AG09309 (cell line): ENCODE measurements at regions not wholly inside any gene's neighbourhood (a gene's known extent, or its start where the extent isn't known, plus 50 kb on each side); places are given as distances from the start of the nearest gene placed in this dataset.

Source experiments
- DNase-seq: peaks from one replicate; pipeline ENCODE4 v3.0.0-alpha.2; 2010; ENCODE audit warnings: low read depth
- H3K4me3 ChIP-seq: 2 replicates; pipeline ENCODE4 v1.5.1; 2011; ENCODE audit warnings: mild to moderate bottlenecking, low read depth, low read length, moderate library complexity; ENCODE audit not compliant: control insufficient read depth
- TF ChIP-seq, protein P1 (sequence below): IDR thresholded peaks from 2 replicates; pipeline ENCODE4 v1.5.1; 2011; ENCODE audit warnings: mild to moderate bottlenecking, low read depth, low read length, inconsistent platforms; ENCODE audit not compliant: insufficient read depth, control insufficient read depth; ENCODE audit errors: missing control alignments

DNA sequence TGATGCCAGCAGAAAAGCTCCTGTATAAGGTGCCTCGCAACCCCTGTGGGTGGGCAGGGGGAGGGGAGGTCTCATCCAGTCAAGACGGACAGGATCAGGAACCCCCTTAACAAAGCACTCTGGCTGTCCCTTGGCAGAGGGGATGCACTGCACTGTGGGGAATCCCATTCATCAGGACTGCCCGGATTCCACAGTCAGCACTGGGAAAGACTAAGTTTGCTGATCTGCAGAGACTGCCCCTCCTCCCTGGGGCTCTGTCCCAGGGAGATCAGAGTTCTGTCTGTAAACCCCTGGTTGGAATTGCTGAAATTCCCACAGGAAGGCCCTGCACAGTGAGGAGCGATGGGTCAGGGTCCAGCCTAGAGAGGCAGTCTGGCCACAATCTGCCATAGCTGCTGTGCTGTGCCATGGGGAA is 149.5 kb upstream of the RBBP8 start:
- no peak overlapping the region for H3K4me3 ChIP-seq
- DNase-seq = no peak
- TF ChIP-seq, protein P1, sequence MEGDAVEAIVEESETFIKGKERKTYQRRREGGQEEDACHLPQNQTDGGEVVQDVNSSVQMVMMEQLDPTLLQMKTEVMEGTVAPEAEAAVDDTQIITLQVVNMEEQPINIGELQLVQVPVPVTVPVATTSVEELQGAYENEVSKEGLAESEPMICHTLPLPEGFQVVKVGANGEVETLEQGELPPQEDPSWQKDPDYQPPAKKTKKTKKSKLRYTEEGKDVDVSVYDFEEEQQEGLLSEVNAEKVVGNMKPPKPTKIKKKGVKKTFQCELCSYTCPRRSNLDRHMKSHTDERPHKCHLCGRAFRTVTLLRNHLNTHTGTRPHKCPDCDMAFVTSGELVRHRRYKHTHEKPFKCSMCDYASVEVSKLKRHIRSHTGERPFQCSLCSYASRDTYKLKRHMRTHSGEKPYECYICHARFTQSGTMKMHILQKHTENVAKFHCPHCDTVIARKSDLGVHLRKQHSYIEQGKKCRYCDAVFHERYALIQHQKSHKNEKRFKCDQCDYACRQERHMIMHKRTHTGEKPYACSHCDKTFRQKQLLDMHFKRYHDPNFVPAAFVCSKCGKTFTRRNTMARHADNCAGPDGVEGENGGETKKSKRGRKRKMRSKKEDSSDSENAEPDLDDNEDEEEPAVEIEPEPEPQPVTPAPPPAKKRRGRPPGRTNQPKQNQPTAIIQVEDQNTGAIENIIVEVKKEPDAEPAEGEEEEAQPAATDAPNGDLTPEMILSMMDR = no peak

DNA sequence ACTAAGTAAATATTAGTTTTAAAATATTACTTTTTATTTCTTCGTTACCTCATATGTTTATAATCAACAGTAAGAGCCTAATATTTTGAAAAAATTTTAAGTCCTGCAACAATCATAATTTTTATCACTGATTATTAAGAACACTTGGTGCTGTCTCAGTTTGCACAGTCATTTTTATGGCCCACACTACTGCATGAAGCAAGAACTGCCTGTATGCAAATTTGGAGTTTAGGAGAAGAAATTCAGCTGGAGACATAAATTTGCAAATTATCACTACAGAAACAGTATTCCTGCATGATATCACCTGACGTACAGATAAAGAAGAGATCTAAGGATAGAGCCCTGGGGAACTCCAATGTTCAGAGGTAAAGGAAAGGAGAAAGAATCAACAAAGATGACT is 144.1 kb upstream of the RBBP8 start:
- H3K4me3 ChIP-seq = no peak overlapping the region
- DNase-seq = no peak
- TF ChIP-seq, protein P1 = no peak

DNA sequence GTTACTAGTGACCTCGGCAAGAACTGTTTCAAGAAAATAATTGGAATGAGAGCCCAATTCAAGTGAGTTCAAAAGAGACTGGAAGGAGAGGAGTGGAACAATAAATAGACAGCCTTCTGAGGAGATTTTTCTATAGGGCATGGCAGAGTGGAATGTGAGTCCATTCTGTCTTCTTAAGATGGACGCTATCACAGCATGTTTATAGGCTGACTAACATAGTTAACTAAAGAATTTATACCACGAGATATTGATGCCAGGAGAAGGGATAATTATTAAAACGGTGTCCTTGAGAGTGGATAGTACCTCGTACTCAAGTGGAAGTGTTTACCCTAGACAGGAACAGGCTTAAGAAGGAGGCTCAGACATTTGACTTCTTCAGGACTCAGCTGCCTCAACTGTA is 143.5 kb upstream of the RBBP8 start:
- TF ChIP-seq, protein P1 = no peak
- H3K4me3 ChIP-seq = no peak overlapping the region
- DNase-seq = no peak

DNA sequence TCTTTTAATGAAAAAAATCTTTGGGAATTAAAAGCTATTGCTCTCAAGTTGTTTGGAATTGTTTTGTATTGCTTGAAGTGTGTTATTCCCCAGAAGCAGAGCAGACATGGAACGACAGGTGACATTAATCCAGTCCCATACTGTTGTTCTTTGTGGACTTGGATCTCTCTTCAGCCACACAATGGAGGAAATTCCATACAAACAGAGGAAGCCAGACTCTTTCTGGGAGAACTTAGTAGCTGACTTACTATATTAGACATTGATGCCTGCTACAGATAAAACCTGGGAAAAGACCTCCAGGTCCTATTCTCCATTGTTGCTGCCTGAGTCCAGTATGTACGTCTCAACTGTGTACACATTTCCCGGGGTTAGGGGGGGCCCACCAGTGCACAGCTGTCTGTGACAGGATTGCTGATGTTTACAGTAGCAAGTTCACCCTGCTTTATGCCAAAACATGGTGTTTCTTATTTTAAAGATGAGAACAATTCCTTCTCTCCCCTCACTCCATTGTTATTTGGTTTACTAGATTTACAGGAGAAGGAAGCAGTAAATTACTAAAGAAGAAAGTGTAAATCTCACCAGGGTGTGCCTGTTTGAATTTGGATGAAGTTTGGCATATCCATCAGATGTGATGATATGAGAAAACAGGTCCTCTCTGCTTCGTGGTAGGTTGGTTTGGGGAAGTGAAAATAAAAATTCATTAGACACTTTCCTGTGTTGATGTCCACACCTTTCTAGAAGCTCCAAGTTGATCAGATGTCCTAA is 142.4 kb upstream of the RBBP8 start:
- TF ChIP-seq, protein P1 = no peak
- DNase-seq = no peak

DNA sequence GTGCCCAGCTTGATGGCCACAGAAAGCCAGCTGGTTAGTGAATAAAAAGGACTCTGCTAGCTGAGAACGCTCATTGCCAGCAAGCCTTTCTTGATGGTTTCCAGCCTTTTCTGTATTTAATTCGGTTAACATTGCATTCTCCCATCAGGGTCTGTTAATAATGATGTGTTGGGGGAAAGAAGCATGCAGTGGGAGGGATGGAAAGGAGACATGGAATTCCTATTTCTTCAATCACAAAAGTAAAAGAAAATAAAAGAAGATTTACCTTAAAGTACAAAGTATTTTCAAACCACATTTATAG is 141.9 kb upstream of the RBBP8 start:
- no peak overlapping the region for H3K4me3 ChIP-seq
- no peak for DNase-seq
- TF ChIP-seq, protein P1 = no peak

More for the DNA sequence above, 142.4 kb upstream of the RBBP8 start:
- H3K4me3 ChIP-seq = no peak overlapping the region

DNA sequence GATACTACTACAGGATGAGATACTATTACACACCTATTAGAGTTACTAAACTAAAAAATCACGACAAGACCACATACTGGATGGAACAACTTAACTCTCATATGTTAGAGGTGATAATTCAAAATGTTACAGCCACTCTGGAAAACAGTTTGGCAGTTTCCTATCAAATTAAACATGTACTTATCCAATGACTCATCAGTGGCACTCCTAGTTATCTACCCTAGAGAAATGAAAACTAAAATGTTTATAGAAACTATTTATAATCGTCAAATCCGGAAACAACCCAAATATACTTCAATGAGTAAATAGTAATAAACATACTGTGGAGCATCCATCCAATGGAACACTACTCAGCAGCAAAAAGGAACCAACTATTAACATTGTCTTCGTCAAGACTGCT is 137.0 kb upstream of the RBBP8 start:
- TF ChIP-seq, protein P1 = no peak
- H3K4me3 ChIP-seq = no peak overlapping the region
- DNase-seq = no peak

DNA sequence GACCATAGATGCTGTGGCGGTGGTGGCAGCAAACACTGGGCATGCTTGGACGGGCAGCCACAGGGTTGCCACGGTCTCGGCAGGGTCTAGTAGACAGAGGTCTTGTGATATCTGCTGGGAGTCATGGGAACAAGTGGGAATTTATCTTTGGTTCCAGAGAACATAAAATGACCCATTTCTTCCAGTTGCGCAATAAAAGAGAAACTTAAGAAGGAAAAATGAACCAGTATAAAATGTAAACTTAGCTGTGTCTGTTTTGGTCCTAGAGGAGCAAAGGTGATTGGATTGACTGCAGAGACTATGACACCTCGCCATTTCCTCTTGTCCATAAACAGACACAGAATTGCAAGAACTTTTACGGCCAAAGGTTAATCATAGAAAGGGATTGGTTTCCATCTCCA is 132.6 kb upstream of the RBBP8 start:
- no peak for DNase-seq
- no peak overlapping the region for H3K4me3 ChIP-seq
- TF ChIP-seq, protein P1 = no peak
